Smooth muscle cell (in vitro differentiated cells): ENCODE measurements at regions not wholly inside any gene's neighbourhood (a gene's known extent, or its start where the extent isn't known, plus 50 kb on each side); places are given as distances from the start of the nearest gene placed in this dataset.

Source experiments
- DNase-seq: peaks from one replicate; lab custom pipeline; 2025; ENCODE audit not compliant: unreplicated experiment; lab: John Stamatoyannopoulos, UW
- H2AFZ ChIP-seq: fragments of 200-600 bp; sonication (generic); 2 replicates; pipeline ENCODE4 v1.6.0; 2016; ENCODE audit warnings: antibody characterized with exemption, low read depth, mild to moderate bottlenecking
- H3F3A ChIP-seq: fragments of 200-600 bp; sonication (generic); 2 replicates; pipeline ENCODE4 v1.6.0; 2017; ENCODE audit warnings: antibody characterized with exemption, low read depth
- H3K27ac ChIP-seq: fragments of 200-600 bp; sonication (generic); 2 replicates; pipeline ENCODE4 v1.5.1; 2016; ENCODE audit warnings: low read depth, mild to moderate bottlenecking
- H3K27me3 ChIP-seq: fragments of 200-600 bp; sonication (generic); 2 replicates; pipeline ENCODE4 v1.6.1; 2016; ENCODE audit warnings: low read depth, mild to moderate bottlenecking
- H3K36me3 ChIP-seq: fragments of 200-600 bp; sonication (generic); 2 replicates; pipeline ENCODE4 v1.5.1; 2016; ENCODE audit warnings: low read depth
- H3K4me1 ChIP-seq: fragments of 200-600 bp; sonication (generic); 2 replicates; pipeline ENCODE4 v1.5.1; 2016; ENCODE audit warnings: low read depth
- H3K4me2 ChIP-seq: fragments of 200-600 bp; sonication (generic); 2 replicates; pipeline ENCODE4 v1.6.0; 2016; ENCODE audit warnings: mild to moderate bottlenecking
- H3K4me3 ChIP-seq: fragments of 200-600 bp; sonication (generic); 2 replicates; pipeline ENCODE4 v1.5.1; 2016; ENCODE audit warnings: mild to moderate bottlenecking
- H3K79me2 ChIP-seq: fragments of 200-600 bp; sonication (generic); 2 replicates; pipeline ENCODE4 v1.6.0; 2016; ENCODE audit warnings: low read depth, mild to moderate bottlenecking
- H3K9ac ChIP-seq: fragments of 200-600 bp; sonication (generic); 2 replicates; pipeline ENCODE4 v1.6.0; 2016; ENCODE audit warnings: low read depth
- H3K9me3 ChIP-seq: fragments of 200-600 bp; sonication (generic); replicated peaks from 2 replicates; pipeline ENCODE4 v1.5.1; 2016; ENCODE audit warnings: low read depth
- H4K20me1 ChIP-seq: fragments of 200-600 bp; sonication (generic); 2 replicates; pipeline ENCODE4 v1.6.0; 2016; ENCODE audit warnings: low read depth
- WGBS: methylation state at CpG from one replicate; pipeline ENCODE4 v1.1.7; 2016; ENCODE audit warnings: low lambda C conversion rate; 5-methylcytosine and 5-hydroxymethylcytosine counted together
- TF ChIP-seq, protein P1 (sequence below): fragments of 200-600 bp; sonication (generic); IDR thresholded peaks from 2 replicates; pipeline ENCODE4 v1.5.1; 2017; ENCODE audit warnings: borderline replicate concordance, mild to moderate bottlenecking, antibody characterized with exemption; ENCODE audit not compliant: insufficient read depth, poor library complexity, severe bottlenecking

DNA sequence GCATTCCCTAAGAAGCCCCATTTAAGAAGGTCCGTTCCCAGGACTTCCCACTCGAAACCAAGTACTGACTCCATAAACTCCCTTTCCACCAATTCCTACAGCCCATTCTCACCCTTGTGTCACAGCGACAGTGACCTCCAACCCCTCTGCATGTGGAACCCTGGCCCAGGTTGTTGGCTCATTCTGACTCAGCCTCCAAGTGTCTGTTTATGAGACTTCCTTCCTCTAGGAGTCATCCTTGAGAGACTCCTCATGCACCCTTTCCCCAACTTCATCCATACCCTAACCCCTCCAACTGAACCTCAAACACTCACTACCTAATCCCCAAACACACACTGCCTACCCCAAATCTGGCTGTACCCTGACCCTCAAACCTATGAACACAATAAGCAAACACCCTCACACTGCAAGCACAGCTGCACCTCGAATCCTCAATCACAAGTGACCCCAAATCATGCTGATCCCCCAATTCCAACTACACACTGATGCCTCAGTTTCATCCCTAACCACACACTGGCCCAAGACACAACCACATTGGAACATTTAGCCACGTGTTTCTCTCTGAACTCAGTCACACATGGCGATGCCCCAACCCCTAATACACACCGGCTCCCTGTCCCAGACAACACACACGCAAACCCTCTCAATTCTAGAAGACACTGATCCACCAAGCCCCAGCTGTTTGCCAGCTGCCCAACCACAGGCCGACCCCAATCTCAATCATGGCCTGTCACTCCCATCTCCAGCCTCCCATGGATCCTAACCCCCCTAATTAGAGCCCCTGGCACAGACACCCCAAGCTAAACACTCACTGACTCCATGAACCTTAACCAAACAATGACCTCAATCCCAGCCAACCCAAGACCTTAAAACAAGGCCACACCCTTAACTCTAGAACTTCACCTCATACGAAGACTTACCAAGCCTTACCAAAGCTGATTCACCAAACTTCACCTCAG, 219.6 kb downstream of the CYP26B1 start:
- WGBS: 91% methylated on average over 10 of the region's 10 CpGs
- H4K20me1 ChIP-seq: no peaks in the 10 kb centered on the region
- no peaks in the 10 kb centered on the region for H3K79me2 ChIP-seq
- no peaks in the 10 kb centered on the region for H3K9me3 ChIP-seq
- TF ChIP-seq, protein P1, sequence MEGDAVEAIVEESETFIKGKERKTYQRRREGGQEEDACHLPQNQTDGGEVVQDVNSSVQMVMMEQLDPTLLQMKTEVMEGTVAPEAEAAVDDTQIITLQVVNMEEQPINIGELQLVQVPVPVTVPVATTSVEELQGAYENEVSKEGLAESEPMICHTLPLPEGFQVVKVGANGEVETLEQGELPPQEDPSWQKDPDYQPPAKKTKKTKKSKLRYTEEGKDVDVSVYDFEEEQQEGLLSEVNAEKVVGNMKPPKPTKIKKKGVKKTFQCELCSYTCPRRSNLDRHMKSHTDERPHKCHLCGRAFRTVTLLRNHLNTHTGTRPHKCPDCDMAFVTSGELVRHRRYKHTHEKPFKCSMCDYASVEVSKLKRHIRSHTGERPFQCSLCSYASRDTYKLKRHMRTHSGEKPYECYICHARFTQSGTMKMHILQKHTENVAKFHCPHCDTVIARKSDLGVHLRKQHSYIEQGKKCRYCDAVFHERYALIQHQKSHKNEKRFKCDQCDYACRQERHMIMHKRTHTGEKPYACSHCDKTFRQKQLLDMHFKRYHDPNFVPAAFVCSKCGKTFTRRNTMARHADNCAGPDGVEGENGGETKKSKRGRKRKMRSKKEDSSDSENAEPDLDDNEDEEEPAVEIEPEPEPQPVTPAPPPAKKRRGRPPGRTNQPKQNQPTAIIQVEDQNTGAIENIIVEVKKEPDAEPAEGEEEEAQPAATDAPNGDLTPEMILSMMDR: no peak
- no peak for DNase-seq
- no peak overlapping the region for H3K9ac ChIP-seq
- H3K4me3 ChIP-seq: no peak overlapping the region
- H3K4me2 ChIP-seq: no peak overlapping the region
- H3K36me3 ChIP-seq: no peaks in the 10 kb centered on the region
- H3K27me3 ChIP-seq: no peaks in the 10 kb centered on the region
- no peaks in the 10 kb centered on the region for H3F3A ChIP-seq
- no peak overlapping the region for H2AFZ ChIP-seq
- H3K4me1 ChIP-seq: no peaks in the 10 kb centered on the region
- H3K27ac ChIP-seq: no peak overlapping the region

DNA sequence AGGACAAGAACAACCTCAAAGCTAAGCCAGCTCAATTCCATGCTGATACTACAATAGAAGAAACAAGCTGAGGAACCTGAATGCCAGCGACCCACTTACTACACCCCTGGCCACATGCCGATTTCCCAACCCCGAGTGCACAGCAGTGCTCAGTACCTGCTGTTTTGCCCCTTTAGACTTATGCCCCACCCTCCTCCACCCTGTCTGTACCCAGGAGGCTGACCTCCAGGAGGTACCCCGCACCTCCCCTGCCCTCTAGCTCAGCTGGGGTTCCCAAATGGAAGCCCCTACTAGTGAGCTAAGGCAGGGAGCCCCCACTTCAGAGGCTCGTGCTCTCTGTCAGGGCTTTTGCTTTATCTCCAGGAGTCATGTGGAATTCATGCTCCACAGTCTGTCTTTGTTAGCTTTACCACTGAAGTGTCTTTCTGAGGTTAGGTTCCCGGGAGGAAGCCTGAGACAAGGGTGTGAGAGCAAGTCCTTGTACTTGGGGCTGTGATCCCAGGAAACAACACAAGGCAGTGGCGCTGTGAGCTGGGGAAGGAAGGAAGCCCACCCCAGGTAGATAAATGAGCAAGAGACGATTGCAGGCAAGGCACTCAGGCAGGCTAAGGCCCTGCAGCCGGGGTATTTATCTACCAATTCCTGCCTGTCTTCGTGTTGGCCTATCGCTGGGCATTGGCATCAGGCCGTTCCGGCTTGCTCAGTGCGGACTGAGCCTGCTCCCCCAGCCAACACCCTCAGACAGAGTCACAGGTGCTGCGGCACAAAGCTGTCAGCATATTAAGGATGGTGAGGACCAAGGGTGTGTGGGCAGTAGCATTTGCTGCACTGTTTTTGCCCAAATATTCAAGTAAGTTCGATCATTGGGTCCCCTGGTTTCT, 220.5 kb downstream of the CYP26B1 start:
- Histone ChIP-seq H3K4me3 (no peak overlapping the region), H3K9me3 (no peaks in the 10 kb centered on the region), H3K4me1 (no peaks in the 10 kb centered on the region), H3K27me3 (no peaks in the 10 kb centered on the region), H2AFZ (no peak overlapping the region), H3K27ac (no peak overlapping the region), H3K36me3 (no peaks in the 10 kb centered on the region), H3K4me2 (no peak overlapping the region), H3K79me2 (no peaks in the 10 kb centered on the region), H4K20me1 (no peaks in the 10 kb centered on the region), H3K9ac (no peak overlapping the region), H3F3A (no peaks in the 10 kb centered on the region)
- DNase-seq: no peak
- WGBS: 92% methylated on average over 16 of the region's 16 CpGs
- TF ChIP-seq, protein P1: no peak

DNA sequence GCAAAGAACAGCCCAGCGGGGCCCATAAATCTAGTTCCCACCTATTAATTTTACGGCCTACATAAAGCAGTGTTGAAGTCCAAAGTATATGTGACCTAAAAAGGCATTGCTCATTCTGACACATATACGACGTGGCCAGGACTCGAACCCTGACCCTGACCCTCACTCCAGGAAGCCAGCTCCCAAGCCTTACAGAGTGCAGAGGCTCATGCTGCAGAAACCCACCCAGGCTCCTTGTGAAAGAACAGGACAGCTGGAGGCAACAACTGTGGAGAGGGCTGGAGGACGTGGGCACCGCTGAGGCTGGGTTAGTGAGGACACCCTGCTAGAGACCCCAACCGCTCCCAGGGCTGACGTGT, 221.6 kb downstream of the CYP26B1 start:
- TF ChIP-seq, protein P1: no peak
- no peaks in the 10 kb centered on the region for H3F3A ChIP-seq
- no peaks in the 10 kb centered on the region for H3K9me3 ChIP-seq
- no peaks in the 10 kb centered on the region for H3K27me3 ChIP-seq
- no peaks in the 10 kb centered on the region for H3K36me3 ChIP-seq
- WGBS: 87% methylated on average over 9 of the region's 9 CpGs
- no peak overlapping the region for H3K27ac ChIP-seq
- no peak overlapping the region for H2AFZ ChIP-seq
- H3K79me2 ChIP-seq: no peaks in the 10 kb centered on the region
- H3K4me3 ChIP-seq: no peak overlapping the region
- no peak for DNase-seq
- no peak overlapping the region for H3K9ac ChIP-seq
- no peak overlapping the region for H3K4me2 ChIP-seq
- no peaks in the 10 kb centered on the region for H4K20me1 ChIP-seq
- H3K4me1 ChIP-seq: no peaks in the 10 kb centered on the region
